ENCODE measurements at regions not wholly inside any gene's neighbourhood (a gene's known extent, or its start where the extent isn't known, plus 50 kb on each side); places are given as distances from the start of the nearest gene placed in this dataset.

- DNase-seq = no peak
Measured at GRCh38 chr1:36537991-36538390, 55.3 kb upstream of the CSF3R start.

- DNase-seq = no peak
Measured at GRCh38 chr1:36537190-36537768, 54.6 kb upstream of the CSF3R start.

GRCh38 chr1:36536727-36537126, 54.0 kb upstream of the CSF3R start:
- no peak for DNase-seq

- DNase-seq = no peak
Measured at GRCh38 chr1:36534711-36535412, 52.1 kb upstream of the CSF3R start.

- DNase-seq = no peak
Measured at GRCh38 chr1:36533897-36534296, 51.2 kb upstream of the CSF3R start.

GRCh38 chr1:36532810-36533401, 50.2 kb upstream of the CSF3R start:
- no peak for DNase-seq
